ENCODE measurements at regions not wholly inside any gene's neighbourhood (a gene's known extent, or its start where the extent isn't known, plus 50 kb on each side); places are given as distances from the start of the nearest gene placed in this dataset.

DNA sequence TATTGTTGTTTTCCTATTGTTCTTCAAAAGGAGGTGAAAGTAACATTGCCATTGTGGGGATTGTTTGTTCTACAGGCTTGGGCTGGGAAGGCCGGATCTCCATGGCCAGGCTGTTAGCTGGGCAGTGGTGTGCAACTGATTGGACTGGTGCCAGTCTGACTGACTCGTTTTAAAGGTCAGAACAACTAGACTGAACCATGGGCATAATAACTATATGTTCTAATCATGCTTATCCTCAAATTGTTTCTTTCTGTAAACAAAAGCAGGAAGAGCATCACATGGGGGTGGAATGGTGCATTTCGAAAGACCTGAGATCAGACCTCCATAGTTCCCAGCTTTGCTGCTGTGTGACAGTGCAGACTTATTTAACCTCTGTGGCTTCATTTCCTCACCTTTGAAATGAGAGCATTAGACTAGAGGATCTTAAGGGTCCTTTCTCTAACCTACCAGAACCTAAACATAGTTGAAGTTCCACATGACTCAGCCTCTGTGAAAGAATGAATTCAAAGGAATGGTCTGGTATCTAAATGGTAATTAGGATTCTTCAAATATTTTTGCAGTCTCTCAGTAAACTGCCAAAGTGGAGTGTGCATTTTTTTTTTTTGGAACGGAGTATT, 66.7 kb upstream of the PGRMC2 start:
- 34 to 39% methylated on average over 4 of the region's 4 CpGs for WGBS, 2 donors
- ATAC-seq = peak in 3 of 8 donors; percentile 19 to 50 (median 22)
- peaks cover 0 to 50% (median 37%) of the 10 kb centered on the region in 9 donors for H3K4me1 ChIP-seq
- TF ChIP-seq, protein P1, sequence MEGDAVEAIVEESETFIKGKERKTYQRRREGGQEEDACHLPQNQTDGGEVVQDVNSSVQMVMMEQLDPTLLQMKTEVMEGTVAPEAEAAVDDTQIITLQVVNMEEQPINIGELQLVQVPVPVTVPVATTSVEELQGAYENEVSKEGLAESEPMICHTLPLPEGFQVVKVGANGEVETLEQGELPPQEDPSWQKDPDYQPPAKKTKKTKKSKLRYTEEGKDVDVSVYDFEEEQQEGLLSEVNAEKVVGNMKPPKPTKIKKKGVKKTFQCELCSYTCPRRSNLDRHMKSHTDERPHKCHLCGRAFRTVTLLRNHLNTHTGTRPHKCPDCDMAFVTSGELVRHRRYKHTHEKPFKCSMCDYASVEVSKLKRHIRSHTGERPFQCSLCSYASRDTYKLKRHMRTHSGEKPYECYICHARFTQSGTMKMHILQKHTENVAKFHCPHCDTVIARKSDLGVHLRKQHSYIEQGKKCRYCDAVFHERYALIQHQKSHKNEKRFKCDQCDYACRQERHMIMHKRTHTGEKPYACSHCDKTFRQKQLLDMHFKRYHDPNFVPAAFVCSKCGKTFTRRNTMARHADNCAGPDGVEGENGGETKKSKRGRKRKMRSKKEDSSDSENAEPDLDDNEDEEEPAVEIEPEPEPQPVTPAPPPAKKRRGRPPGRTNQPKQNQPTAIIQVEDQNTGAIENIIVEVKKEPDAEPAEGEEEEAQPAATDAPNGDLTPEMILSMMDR (IDR thresholded peaks at IDR 0.05) = no peak
- no peaks in the 10 kb centered on the region for H3K27me3 ChIP-seq
- no peak overlapping the region for H3K4me3 ChIP-seq
- intact Hi-C loops (cut with DNase I) = loop anchor here in 1 of 10 donors (5.0 kb wide), 1 partner anchor 47 kb away; no protein-coding TSS in a partner anchor
- peak overlapping the region in 5 of 10 donors; percentile 30 to 49 (median 36) for H3K27ac ChIP-seq
- peak; percentile 30 to 33 for DNase-seq
- no peaks in the 10 kb centered on the region for H3K9me3 ChIP-seq
- no peaks in the 10 kb centered on the region for H3K36me3 ChIP-seq

- peaks cover 0 to 45% (median 33%) of the 10 kb centered on the region in 9 donors for H3K4me1 ChIP-seq
- intact Hi-C loops (cut with DNase I) = loop anchor here in 1 of 10 donors (5.0 kb wide), 1 partner anchor 46 kb away; no protein-coding TSS in a partner anchor
- ATAC-seq (no peak), DNase-seq (no peak)
- H3K27me3 ChIP-seq = no peaks in the 10 kb centered on the region
- H3K36me3 ChIP-seq = no peaks in the 10 kb centered on the region
- TF ChIP-seq, protein P1 (IDR thresholded peaks at IDR 0.05) = no peak
- no peak overlapping the region for H3K4me3 ChIP-seq
- 91 to 96% methylated on average over 3 of the region's 3 CpGs for WGBS, 2 donors
- peak overlapping the region in 3 of 10 donors; percentile 30 to 49 (median 42) for H3K27ac ChIP-seq
- H3K9me3 ChIP-seq = no peaks in the 10 kb centered on the region
Measured at GRCh38 chr4:128353791-128354190, 66.2 kb upstream of the PGRMC2 start.

DNA sequence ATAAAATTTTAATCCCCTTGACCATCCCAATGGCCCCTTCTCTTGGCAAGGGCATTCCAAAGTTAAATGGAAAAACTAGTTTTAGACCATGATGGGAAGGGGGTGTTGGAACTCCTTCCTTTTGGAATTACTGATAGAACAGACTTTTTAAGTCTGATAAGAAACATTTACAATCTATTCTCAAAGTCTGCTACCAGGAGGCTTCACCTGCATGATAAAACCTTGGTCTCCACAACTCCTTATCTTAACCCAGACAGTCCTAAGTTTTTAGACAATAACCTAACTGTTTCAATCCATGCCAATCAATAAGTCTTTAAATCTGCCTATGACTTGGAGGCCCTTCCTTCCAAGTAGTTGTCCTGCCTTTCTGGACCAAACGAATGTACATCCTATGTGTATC, 63.9 kb upstream of the PGRMC2 start:
- Histone ChIP-seq H3K27me3 (no peaks in the 10 kb centered on the region), H3K27ac (no peak overlapping the region), H3K9me3 (no peaks in the 10 kb centered on the region), H3K4me3 (no peak overlapping the region), H3K4me1 (peaks cover 0 to 41% (median 27%) of the 10 kb centered on the region in 9 donors), H3K36me3 (no peaks in the 10 kb centered on the region)
- intact Hi-C loops (cut with DNase I) = loop anchor here in 1 of 10 donors (5.0 kb wide), 1 partner anchor 44 kb away; no protein-coding TSS in a partner anchor
- WGBS, 2 donors = 89 to 100% methylated on average over 1 of the region's 1 CpG
- TF ChIP-seq, protein P1 (IDR thresholded peaks at IDR 0.05) = no peak
- ATAC-seq (no peak), DNase-seq (no peak)

GRCh38 chr4:128350449-128351045, 62.9 kb upstream of the PGRMC2 start:
- H3K27ac ChIP-seq = no peak overlapping the region
- H3K9me3 ChIP-seq = no peaks in the 10 kb centered on the region
- no peak for DNase-seq
- peaks cover 0 to 31% (median 21%) of the 10 kb centered on the region in 9 donors for H3K4me1 ChIP-seq
- intact Hi-C loops (cut with DNase I) = loop anchor here in 1 of 10 donors (5.0 kb wide), 1 partner anchor 43 kb away; no protein-coding TSS in a partner anchor
- H3K4me3 ChIP-seq = no peak overlapping the region
- 71% methylated on average over 6 of the region's 6 CpGs for WGBS, 2 donors
- peak in 1 of 8 donors; percentile 10 for ATAC-seq
- no peaks in the 10 kb centered on the region for H3K36me3 ChIP-seq
- no peaks in the 10 kb centered on the region for H3K27me3 ChIP-seq
- TF ChIP-seq, protein P1 (IDR thresholded peaks at IDR 0.05) = no peak

All from heart right ventricle (tissue), 16 donors.